ENCODE measurements at regions not wholly inside any gene's neighbourhood (a gene's known extent, or its start where the extent isn't known, plus 50 kb on each side); places are given as distances from the start of the nearest gene placed in this dataset.

- no peak overlapping the region for H3K4me3 ChIP-seq (replicated peaks; ENCODE audit: low read depth, low read length)
- no peak for DNase-seq (ENCODE audit: low read depth)
- TF ChIP-seq CTCF (IDR thresholded peaks at IDR 0.05; ENCODE audit: low read length, missing control alignments) = no peak
Observed at GRCh38 chr5:115348175-115348574, 51.7 kb upstream of the CCDC112 start.

Measured in fibroblast of pulmonary artery (primary cell).